H1 (cell line): ENCODE measurements at regions not wholly inside any gene's neighbourhood (a gene's known extent, or its start where the extent isn't known, plus 50 kb on each side); places are given as distances from the start of the nearest gene placed in this dataset.

ENCODE experiments used
- CTCF ChIA-PET: fragments of 300-600 bp; sonication (Branson Sonifier 250); formaldehyde crosslinking; loops from one replicate; lab custom pipeline; 2021; ENCODE audit not compliant: partially characterized antibody; lab: Charles Lee
- POLR2A ChIA-PET: fragments of 300-600 bp; sonication (Branson Sonifier 250); formaldehyde crosslinking; loops from one replicate; lab custom pipeline; 2021; ENCODE audit warnings: inconsistent platforms; ENCODE audit not compliant: partially characterized antibody; lab: Charles Lee
- DNase-seq, 2 experiments: peaks; one replicate each; pipeline versions ENCODE4 v3.0.0 to v3.0.0-alpha.2; 2010 to 2022; ENCODE audit warnings: low spot score in 2 of 2, low read depth in 1 of 2, mixed read lengths in 1 of 2
- FAIRE-seq: peaks from 2 replicates; lab custom pipeline; 2011; peaks lifted over from hg19 to GRCh38; lab: Jason Lieb, UNC
- H2AFZ ChIP-seq: 2 replicates; pipeline ENCODE4 v1.8.1; 2012; ENCODE audit warnings: low read length, inconsistent platforms
- H2AK5ac ChIP-seq: 2 replicates; pipeline ENCODE4 v1.6.1; 2013; ENCODE audit warnings: low read depth, low read length
- H2BK120ac ChIP-seq: replicated peaks from 2 replicates; pipeline ENCODE3; 2013; ENCODE audit warnings: low read depth, low read length, inconsistent platforms
- H2BK12ac ChIP-seq: 2 replicates; pipeline ENCODE4 v1.6.1; 2013; ENCODE audit warnings: low read depth, low read length
- H2BK15ac ChIP-seq: 2 replicates; pipeline ENCODE4 v1.6.1; 2013; ENCODE audit warnings: low read length
- H2BK20ac ChIP-seq: 2 replicates; pipeline ENCODE4 v1.6.1; 2013; ENCODE audit warnings: low read length
- H2BK5ac ChIP-seq: 2 replicates; pipeline ENCODE4 v1.6.1; 2013; ENCODE audit warnings: low read depth, low read length
- H3K14ac ChIP-seq: 2 replicates; pipeline ENCODE4 v1.6.1; 2013; ENCODE audit warnings: inconsistent platforms; ENCODE audit not compliant: insufficient read length
- H3K18ac ChIP-seq: 2 replicates; pipeline ENCODE4 v1.6.1; 2013; ENCODE audit warnings: low read length; ENCODE audit errors: extremely low read depth
- H3K23ac ChIP-seq: 2 replicates; pipeline ENCODE4 v1.6.1; 2013; ENCODE audit warnings: inconsistent platforms; ENCODE audit not compliant: insufficient read length
- H3K23me2 ChIP-seq: 2 replicates; pipeline ENCODE4 v1.6.1; 2013; ENCODE audit warnings: low read depth, low read length
- H3K27ac ChIP-seq: 2 replicates; pipeline ENCODE4 v1.6.1; 2011; ENCODE audit warnings: low read depth, low read length, inconsistent platforms
- H3K27me3 ChIP-seq, 4 experiments: replicated peaks in 1 of 4; 1 replicate in 1 of 4; 2 replicates in 3 of 4; pipeline versions ENCODE4 v1.6.1 to v1.8.1; 2011 to 2013; ENCODE audit warnings: low read length in 3 of 4, mild to moderate bottlenecking in 3 of 4, inconsistent platforms in 2 of 4, mixed read lengths in 2 of 4, moderate library complexity in 1 of 4; ENCODE audit not compliant: control insufficient read depth in 3 of 4, insufficient read depth in 3 of 4; ENCODE audit errors: extremely low read depth in 1 of 4
- H3K36me3 ChIP-seq, 4 experiments: 2 replicates each; pipeline versions ENCODE4 v1.6.1 to v1.8.1; 2011 to 2013; ENCODE audit warnings: mild to moderate bottlenecking in 4 of 4, low read length in 3 of 4, moderate library complexity in 2 of 4, control low read depth in 1 of 4, inconsistent platforms in 1 of 4; ENCODE audit not compliant: insufficient read depth in 4 of 4, control insufficient read depth in 2 of 4
- H3K4ac ChIP-seq: replicated peaks from 2 replicates; pipeline ENCODE3; 2013; ENCODE audit warnings: low read length, low read depth, mixed read lengths, inconsistent platforms; ENCODE audit not compliant: insufficient read length
- H3K4me1 ChIP-seq, 4 experiments: replicated peaks in 1 of 4; 1 replicate in 1 of 4; 2 replicates in 3 of 4; pipeline versions ENCODE4 v1.6.1 to v1.8.1; 2011 to 2013; ENCODE audit warnings: low read length in 3 of 4, inconsistent platforms in 2 of 4, mixed read lengths in 1 of 4; ENCODE audit not compliant: insufficient read depth in 4 of 4, control insufficient read depth in 3 of 4
- H3K4me2 ChIP-seq, 2 experiments: 2 replicates each; pipeline versions ENCODE4 v1.6.1 to v1.8.1; 2011 to 2013; ENCODE audit warnings: low read depth in 2 of 2, low read length in 2 of 2, control low read depth in 1 of 2, inconsistent platforms in 1 of 2, mild to moderate bottlenecking in 1 of 2; ENCODE audit not compliant: insufficient read depth in 1 of 2
- H3K4me3 ChIP-seq, 4 experiments: fragments of 200-600, 300-600 bp in 1 of 4; sonication (generic), shearing (Covaris generic), sonication (Bioruptor Twin) in 1 of 4; 2 replicates each; pipeline versions ENCODE4 v1.5.1 to v1.8.1; 2011 to 2016; ENCODE audit warnings: low read length in 4 of 4, low read depth in 3 of 4, control low read depth in 2 of 4, inconsistent platforms in 2 of 4, mild to moderate bottlenecking in 2 of 4, mixed read lengths in 1 of 4, moderate library complexity in 1 of 4; ENCODE audit not compliant: insufficient read depth in 2 of 4; ENCODE audit errors: extremely low read depth in 1 of 4
- H3K56ac ChIP-seq: replicated peaks from 2 replicates; pipeline ENCODE3; 2013; ENCODE audit warnings: low read depth, mild to moderate bottlenecking, mixed read lengths, low read length, inconsistent platforms; ENCODE audit not compliant: insufficient read length
- H3K79me1 ChIP-seq: 2 replicates; pipeline ENCODE4 v1.6.1; 2013; ENCODE audit warnings: low read depth, low read length, control low read depth
- H3K79me2 ChIP-seq, 2 experiments: 2 replicates each; pipeline versions ENCODE4 v1.6.1 to v1.8.1; 2012 to 2013; ENCODE audit warnings: low read length in 2 of 2, mild to moderate bottlenecking in 2 of 2, inconsistent platforms in 1 of 2; ENCODE audit not compliant: insufficient read depth in 2 of 2, control insufficient read depth in 1 of 2
- H3K9ac ChIP-seq, 4 experiments: replicated peaks in 1 of 4; 1 replicate in 1 of 4; 2 replicates in 3 of 4; pipeline versions ENCODE4 v1.6.1 to v1.8.1; 2011 to 2013; ENCODE audit warnings: low read depth in 3 of 4, low read length in 3 of 4, control low read depth in 2 of 4, mild to moderate bottlenecking in 2 of 4, moderate library complexity in 2 of 4, inconsistent platforms in 1 of 4; ENCODE audit errors: extremely low read depth in 1 of 4
- H3K9me3 ChIP-seq, 2 experiments: 2 replicates each; pipeline versions ENCODE4 v1.6.1 to v1.8.1; 2012 to 2013; ENCODE audit warnings: mild to moderate bottlenecking in 2 of 2, moderate library complexity in 2 of 2, control low read depth in 1 of 2, inconsistent platforms in 1 of 2, low read depth in 1 of 2, low read length in 1 of 2, mixed read lengths in 1 of 2; ENCODE audit not compliant: insufficient read depth in 2 of 2
- H4K20me1 ChIP-seq, 2 experiments: replicated peaks in 1 of 2; 2 replicates each; pipeline versions ENCODE3 to v1.8.1; 2011 to 2013; ENCODE audit warnings: inconsistent platforms in 2 of 2, low read length in 2 of 2, mild to moderate bottlenecking in 1 of 2; ENCODE audit not compliant: insufficient read depth in 2 of 2, control insufficient read depth in 1 of 2
- H4K5ac ChIP-seq: 2 replicates; pipeline ENCODE4 v1.6.1; 2013; ENCODE audit warnings: low read length, low read depth, mixed read lengths, inconsistent platforms; ENCODE audit not compliant: insufficient read length
- H4K8ac ChIP-seq: 2 replicates; pipeline ENCODE4 v1.8.0; 2013; ENCODE audit warnings: mild to moderate bottlenecking, moderate library complexity, low read length, inconsistent platforms; ENCODE audit not compliant: insufficient read depth; ENCODE audit errors: extremely low read depth
- H4K91ac ChIP-seq: replicated peaks from 2 replicates; pipeline ENCODE3; 2013; ENCODE audit warnings: low read length, mixed read lengths, inconsistent platforms; ENCODE audit not compliant: insufficient read length
- CHD1 ChIP-seq: IDR thresholded peaks from 2 replicates; pipeline ENCODE4 v1.6.1; 2012; ENCODE audit warnings: low read depth, low read length, improper control_type of control experiment
- GABPA ChIP-seq: IDR thresholded peaks from 2 replicates; pipeline ENCODE4 v1.6.1; 2011; ENCODE audit warnings: mild to moderate bottlenecking, low read length, moderate library complexity, borderline replicate concordance; ENCODE audit not compliant: insufficient read depth
- RFX5 ChIP-seq: IDR thresholded peaks from 2 replicates; pipeline ENCODE4 v1.6.1; 2011; ENCODE audit warnings: low read depth, low read length, improper control_type of control experiment, borderline replicate concordance
- TAF1 ChIP-seq: IDR thresholded peaks from 2 replicates; pipeline ENCODE4 v1.6.1; 2011; ENCODE audit warnings: mild to moderate bottlenecking, low read depth, low read length
- WGBS, 2 experiments: shearing (Covaris generic) in 1 of 2; methylation state at CpG; one replicate each; pipeline versions ENCODE4 v1.1.6 to v1.1.7; 2013 to 2015; ENCODE audit warnings: low lambda C conversion rate in 2 of 2, mixed read lengths in 2 of 2, inconsistent platforms in 1 of 2, low coverage in 1 of 2, missing lambda C conversion rate in 1 of 2; ENCODE audit not compliant: insufficient replicate concordance in 2 of 2, insufficient coverage in 1 of 2, insufficient read length in 1 of 2; ENCODE audit errors: extremely low coverage in 1 of 2, missing lambda C conversion rate in 1 of 2; 5-methylcytosine and 5-hydroxymethylcytosine counted together
- TF ChIP-seq, protein P1 (sequence below): IDR thresholded peaks from 2 replicates; pipeline ENCODE4 v1.6.1; 2012; ENCODE audit warnings: low read length, inconsistent platforms
- TF ChIP-seq, protein P2 (sequence below): IDR thresholded peaks from 2 replicates; pipeline ENCODE4 v1.6.1; 2011; ENCODE audit warnings: low read length, improper control_type of control experiment

DNA sequence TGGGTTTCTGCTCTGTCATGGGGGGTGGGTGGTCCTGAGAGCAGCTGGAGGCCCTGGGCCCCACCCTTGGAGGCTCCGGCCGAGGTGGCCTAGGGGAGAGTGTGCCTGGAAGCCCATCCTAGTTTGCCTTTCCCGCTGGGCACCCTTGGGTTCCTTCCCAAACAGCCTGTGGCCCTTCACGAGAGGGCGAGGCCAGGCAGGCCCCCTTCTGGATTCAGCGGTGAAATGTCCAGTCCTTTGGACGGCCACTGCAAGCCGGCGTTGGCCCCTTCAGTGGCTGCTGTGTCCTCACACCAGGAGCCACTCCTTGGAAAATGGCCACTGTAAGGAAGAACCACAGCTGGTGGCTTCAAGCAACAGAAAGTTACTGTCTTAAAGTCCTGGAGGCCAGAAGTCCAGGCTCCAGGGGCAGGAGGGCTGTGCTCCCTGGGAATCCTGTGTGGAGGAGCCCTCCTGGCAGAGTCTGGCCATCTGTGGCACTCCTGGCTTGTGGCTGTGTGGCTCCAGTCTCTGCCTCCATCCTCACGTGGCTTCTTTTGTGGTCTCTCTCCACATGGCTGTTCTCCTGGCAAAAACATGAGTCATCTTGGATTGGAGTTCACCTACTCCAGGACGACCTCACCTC lies 854.1 kb downstream of the TBC1D22A start:
- H2BK12ac ChIP-seq: no peak overlapping the region
- WGBS, 2 experiments: 89% methylated on average over 11 of the region's 11 CpGs; no CpG with 5 or more reads in 1 of the 2 experiments
- no peak overlapping the region for H4K5ac ChIP-seq
- H3K27me3 ChIP-seq: no peaks in the 10 kb centered on the region
- H2AK5ac ChIP-seq: no peak overlapping the region
- H3K23me2 ChIP-seq: no peaks in the 10 kb centered on the region
- H3K36me3 ChIP-seq: no peaks in the 10 kb centered on the region
- peaks cover 0 to 12% of the 10 kb centered on the region in 2 experiments; a peak in 2 of 4 replicates for H3K9me3 ChIP-seq
- no peak overlapping the region for H3K23ac ChIP-seq
- H3K9ac ChIP-seq: no peak overlapping the region
- H3K4me3 ChIP-seq: no peak overlapping the region
- H2AFZ ChIP-seq: no peak overlapping the region
- H4K8ac ChIP-seq: no peak overlapping the region
- H2BK120ac ChIP-seq: no peak overlapping the region
- no peaks in the 10 kb centered on the region for H4K20me1 ChIP-seq
- H2BK5ac ChIP-seq: no peak overlapping the region
- DNase-seq (no peak), FAIRE-seq (no peak)
- no peak overlapping the region for H2BK20ac ChIP-seq
- H3K4me2 ChIP-seq: no peak overlapping the region
- no peak overlapping the region for H4K91ac ChIP-seq
- no peak overlapping the region for H3K18ac ChIP-seq
- peaks cover 0 to 2% (median 0%) of the 10 kb centered on the region in 4 experiments; a peak in 1 of 7 replicates for H3K4me1 ChIP-seq
- no peak overlapping the region for H3K4ac ChIP-seq
- ChIA-PET CTCF (interaction anchor here (0.9 kb wide), 1 partner anchor 10 kb away, joined by 3 read pairs; no protein-coding TSS in a partner anchor), POLR2A (no interaction called here)
- no peak overlapping the region for H2BK15ac ChIP-seq
- TF ChIP-seq, protein P1, sequence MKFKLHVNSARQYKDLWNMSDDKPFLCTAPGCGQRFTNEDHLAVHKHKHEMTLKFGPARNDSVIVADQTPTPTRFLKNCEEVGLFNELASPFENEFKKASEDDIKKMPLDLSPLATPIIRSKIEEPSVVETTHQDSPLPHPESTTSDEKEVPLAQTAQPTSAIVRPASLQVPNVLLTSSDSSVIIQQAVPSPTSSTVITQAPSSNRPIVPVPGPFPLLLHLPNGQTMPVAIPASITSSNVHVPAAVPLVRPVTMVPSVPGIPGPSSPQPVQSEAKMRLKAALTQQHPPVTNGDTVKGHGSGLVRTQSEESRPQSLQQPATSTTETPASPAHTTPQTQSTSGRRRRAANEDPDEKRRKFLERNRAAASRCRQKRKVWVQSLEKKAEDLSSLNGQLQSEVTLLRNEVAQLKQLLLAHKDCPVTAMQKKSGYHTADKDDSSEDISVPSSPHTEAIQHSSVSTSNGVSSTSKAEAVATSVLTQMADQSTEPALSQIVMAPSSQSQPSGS: no peak
- TF ChIP-seq RFX5 (no peak), GABPA (no peak), TAF1 (no peak), CHD1 (no peak)
- TF ChIP-seq, protein P2, sequence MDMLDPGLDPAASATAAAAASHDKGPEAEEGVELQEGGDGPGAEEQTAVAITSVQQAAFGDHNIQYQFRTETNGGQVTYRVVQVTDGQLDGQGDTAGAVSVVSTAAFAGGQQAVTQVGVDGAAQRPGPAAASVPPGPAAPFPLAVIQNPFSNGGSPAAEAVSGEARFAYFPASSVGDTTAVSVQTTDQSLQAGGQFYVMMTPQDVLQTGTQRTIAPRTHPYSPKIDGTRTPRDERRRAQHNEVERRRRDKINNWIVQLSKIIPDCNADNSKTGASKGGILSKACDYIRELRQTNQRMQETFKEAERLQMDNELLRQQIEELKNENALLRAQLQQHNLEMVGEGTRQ: no peak
- no peak overlapping the region for H3K56ac ChIP-seq
- H3K14ac ChIP-seq: no peak overlapping the region
- no peaks in the 10 kb centered on the region for H3K79me1 ChIP-seq
- H3K79me2 ChIP-seq: no peaks in the 10 kb centered on the region
- H3K27ac ChIP-seq: no peak overlapping the region
